ENCODE measurements at regions not wholly inside any gene's neighbourhood (a gene's known extent, or its start where the extent isn't known, plus 50 kb on each side); places are given as distances from the start of the nearest gene placed in this dataset.

GRCh38 chr12:3987571-3987970 lies 114.4 kb upstream of the PARP11 start:
- no peak for DNase-seq

- DNase-seq = no peak
These were observed 107.5 kb upstream of the PARP11 start for GRCh38 chr12:3980504-3981272.

- no peak for DNase-seq
These were observed 104.4 kb upstream of the PARP11 start for GRCh38 chr12:3977621-3978020.

GRCh38 chr12:3976351-3976938 lies 103.2 kb upstream of the PARP11 start:
- no peak for DNase-seq

- no peak for DNase-seq
These were observed 102.5 kb upstream of the PARP11 start for GRCh38 chr12:3975652-3976051.

- no peak for DNase-seq
These were observed 101.7 kb upstream of the PARP11 start for GRCh38 chr12:3974883-3975282.

GRCh38 chr12:3973973-3974644 lies 100.9 kb upstream of the PARP11 start:
- peak; percentile 34 for DNase-seq

- DNase-seq = no peak
These were observed 100.2 kb upstream of the PARP11 start for GRCh38 chr12:3973269-3973884.

- DNase-seq = peak; percentile 49
These were observed 99.4 kb upstream of the PARP11 start for GRCh38 chr12:3972576-3972975.

GRCh38 chr12:3968523-3968922 lies 95.3 kb upstream of the PARP11 start:
- DNase-seq = no peak

GRCh38 chr12:3967556-3968160 lies 94.5 kb upstream of the PARP11 start:
- DNase-seq = no peak

GRCh38 chr12:3966376-3966775 lies 93.2 kb upstream of the PARP11 start:
- DNase-seq = no peak

GRCh38 chr12:3965046-3965445 lies 91.8 kb upstream of the PARP11 start:
- no peak for DNase-seq

- no peak for DNase-seq
These were observed 91.2 kb upstream of the PARP11 start for GRCh38 chr12:3964439-3964838.

GRCh38 chr12:3962631-3963483 lies 89.7 kb upstream of the PARP11 start:
- peak; percentile 80 for DNase-seq

- no peak for DNase-seq
These were observed 88.4 kb upstream of the PARP11 start for GRCh38 chr12:3961591-3961990.

GRCh38 chr12:3959799-3960560 lies 86.8 kb upstream of the PARP11 start:
- DNase-seq = no peak

- DNase-seq = no peak
These were observed 85.3 kb upstream of the PARP11 start for GRCh38 chr12:3958534-3958933.

- DNase-seq = no peak
These were observed 78.4 kb upstream of the PARP11 start for GRCh38 chr12:3951380-3952135.

GRCh38 chr12:3950714-3951320 lies 77.6 kb upstream of the PARP11 start:
- no peak for DNase-seq

All from CD4-positive, alpha-beta T cell treated with Interleukin-21 for 1 hour (primary cell).